ENCODE measurements at regions not wholly inside any gene's neighbourhood (a gene's known extent, or its start where the extent isn't known, plus 50 kb on each side); places are given as distances from the start of the nearest gene placed in this dataset.
"Not testable (repeated sequence)": the region's sequence is repeated elsewhere in the genome, so short reads cannot be mapped to it uniquely, and the experiment has no call there.

- H3K79me2 ChIP-seq (ENCODE audit: low read length): no peaks in the 10 kb centered on the region
- H3K9me3 ChIP-seq (ENCODE audit: insufficient read depth, low read length): no peaks in the 10 kb centered on the region
- no peaks in the 10 kb centered on the region for H3K36me3 ChIP-seq (replicated peaks; ENCODE audit: low read depth, low read length)
- H3K27ac ChIP-seq (ENCODE audit: low read length): no peak overlapping the region
- H3K27me3 ChIP-seq (ENCODE audit: low read depth, low read length): no peaks in the 10 kb centered on the region
- no peak overlapping the region for H3K9ac ChIP-seq (ENCODE audit: low read length)
- H3K4me2 ChIP-seq (ENCODE audit: low read length): no peak overlapping the region
- H2AFZ ChIP-seq (ENCODE audit: low read depth, low read length): no peak overlapping the region
- H4K20me1 ChIP-seq (ENCODE audit: insufficient read depth, low read length): no peaks in the 10 kb centered on the region
- H3K4me1 ChIP-seq (ENCODE audit: low read length): no peaks in the 10 kb centered on the region
- H3K4me3 ChIP-seq (ENCODE audit: low read length): no peak overlapping the region
- TF ChIP-seq CTCF (IDR thresholded peaks at IDR 0.05; ENCODE audit: low read depth, low read length) (no peak), EZH2phosphoT487 (IDR thresholded peaks at IDR 0.05; ENCODE audit: low read depth) (no peak)
Observed at GRCh38 chr5:27129926-27130325, 91.5 kb upstream of the CDH9 start.

- Histone ChIP-seq H3K4me2 (ENCODE audit: low read length) (no peak overlapping the region), H4K20me1 (ENCODE audit: insufficient read depth, low read length) (no peaks in the 10 kb centered on the region)
- TF ChIP-seq CTCF (IDR thresholded peaks at IDR 0.05; ENCODE audit: low read depth, low read length) (no peak), EZH2phosphoT487 (IDR thresholded peaks at IDR 0.05; ENCODE audit: low read depth) (no peak)
Observed at GRCh38 chr5:27125856-27126255, 87.5 kb upstream of the CDH9 start.

GRCh38 chr5:27124590-27124989 lies 86.2 kb upstream of the CDH9 start:
- Histone ChIP-seq H2AFZ (ENCODE audit: low read depth, low read length) (no peak overlapping the region), H3K27ac (ENCODE audit: low read length) (no peak overlapping the region), H3K79me2 (ENCODE audit: low read length) (no peaks in the 10 kb centered on the region), H3K36me3 (replicated peaks; ENCODE audit: low read depth, low read length) (no peaks in the 10 kb centered on the region), H3K27me3 (ENCODE audit: low read depth, low read length) (no peaks in the 10 kb centered on the region), H3K4me3 (ENCODE audit: low read length) (no peak overlapping the region), H3K9me3 (ENCODE audit: insufficient read depth, low read length) (no peaks in the 10 kb centered on the region), H3K9ac (ENCODE audit: low read length) (no peak overlapping the region), H3K4me2 (ENCODE audit: low read length) (no peak overlapping the region), H3K4me1 (ENCODE audit: low read length) (no peaks in the 10 kb centered on the region), H4K20me1 (ENCODE audit: insufficient read depth, low read length) (no peaks in the 10 kb centered on the region)
- TF ChIP-seq CTCF (IDR thresholded peaks at IDR 0.05; ENCODE audit: low read depth, low read length) (peak; percentile 21; the same call in 1 of the 2 replicates), EZH2phosphoT487 (IDR thresholded peaks at IDR 0.05; ENCODE audit: low read depth) (no peak)

More at GRCh38 chr5:27125856-27126255, 87.5 kb upstream of the CDH9 start:
- H3K4me3 ChIP-seq (ENCODE audit: low read length): no peak overlapping the region
- no peak overlapping the region for H3K27ac ChIP-seq (ENCODE audit: low read length)
- H2AFZ ChIP-seq (ENCODE audit: low read depth, low read length): no peak overlapping the region
- H3K9ac ChIP-seq (ENCODE audit: low read length): no peak overlapping the region
- no peaks in the 10 kb centered on the region for H3K79me2 ChIP-seq (ENCODE audit: low read length)
- H3K27me3 ChIP-seq (ENCODE audit: low read depth, low read length): no peaks in the 10 kb centered on the region
- H3K36me3 ChIP-seq (replicated peaks; ENCODE audit: low read depth, low read length): no peaks in the 10 kb centered on the region
- H3K9me3 ChIP-seq (ENCODE audit: insufficient read depth, low read length): no peaks in the 10 kb centered on the region
- no peaks in the 10 kb centered on the region for H3K4me1 ChIP-seq (ENCODE audit: low read length)

GRCh38 chr5:27119736-27120321 lies 81.4 kb upstream of the CDH9 start:
- not testable (repeated sequence) for H2AFZ ChIP-seq (ENCODE audit: low read depth, low read length); H3K36me3 ChIP-seq (replicated peaks; ENCODE audit: low read depth, low read length); H3K9me3 ChIP-seq (ENCODE audit: insufficient read depth, low read length); H3K27ac ChIP-seq (ENCODE audit: low read length); H3K4me2 ChIP-seq (ENCODE audit: low read length); H3K9ac ChIP-seq (ENCODE audit: low read length); H3K79me2 ChIP-seq (ENCODE audit: low read length); H3K27me3 ChIP-seq (ENCODE audit: low read depth, low read length); H3K4me1 ChIP-seq (ENCODE audit: low read length); H4K20me1 ChIP-seq (ENCODE audit: insufficient read depth, low read length); H3K4me3 ChIP-seq (ENCODE audit: low read length)

Measured in OCI-LY3 (cell line).